GM13977 (cell line): ENCODE measurements at regions not wholly inside any gene's neighbourhood (a gene's known extent, or its start where the extent isn't known, plus 50 kb on each side); places are given as distances from the start of the nearest gene placed in this dataset.

Experiments used
- DNase-seq: peaks from one replicate; pipeline ENCODE4 v3.0.0; 2012; ENCODE audit warnings: low spot score
- in situ Hi-C: fragments of 300-500 bp; cut with MboI; formaldehyde crosslinking; loops from one replicate; pipeline ENCODE4 v1.12.0; 2022; ENCODE audit warnings: low sequenced_read_pairs, low pct_unique_long_range_greater_than_20kb, mixed read lengths, inconsistent platforms; ENCODE audit not compliant: unreplicated experiment
- TF ChIP-seq, protein P1 (sequence below): IDR thresholded peaks from 2 replicates; pipeline ENCODE4 v1.5.1; 2012; ENCODE audit warnings: mild to moderate bottlenecking, control low read depth; ENCODE audit not compliant: insufficient read depth; ENCODE audit errors: extremely low read depth, missing control alignments

DNA sequence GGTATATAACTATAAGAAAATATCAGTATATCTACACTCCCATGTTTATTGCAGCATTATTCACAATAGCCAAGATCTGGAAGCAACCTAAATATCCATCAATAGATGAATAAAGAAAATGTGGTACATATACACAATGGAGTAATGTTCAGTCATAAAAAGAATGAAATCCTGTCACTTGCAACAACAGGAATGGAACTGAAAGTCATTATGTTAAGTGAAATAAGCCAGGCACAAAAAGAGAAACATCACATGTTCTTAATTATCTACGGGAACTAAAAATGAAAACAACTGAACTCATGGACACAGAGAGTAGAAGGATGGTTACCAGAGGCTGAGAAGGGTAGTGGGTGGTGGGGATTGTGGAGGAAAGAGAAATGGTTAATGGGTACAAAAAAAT is 665.2 kb downstream of the TBC1D4 start:
- TF ChIP-seq, protein P1, sequence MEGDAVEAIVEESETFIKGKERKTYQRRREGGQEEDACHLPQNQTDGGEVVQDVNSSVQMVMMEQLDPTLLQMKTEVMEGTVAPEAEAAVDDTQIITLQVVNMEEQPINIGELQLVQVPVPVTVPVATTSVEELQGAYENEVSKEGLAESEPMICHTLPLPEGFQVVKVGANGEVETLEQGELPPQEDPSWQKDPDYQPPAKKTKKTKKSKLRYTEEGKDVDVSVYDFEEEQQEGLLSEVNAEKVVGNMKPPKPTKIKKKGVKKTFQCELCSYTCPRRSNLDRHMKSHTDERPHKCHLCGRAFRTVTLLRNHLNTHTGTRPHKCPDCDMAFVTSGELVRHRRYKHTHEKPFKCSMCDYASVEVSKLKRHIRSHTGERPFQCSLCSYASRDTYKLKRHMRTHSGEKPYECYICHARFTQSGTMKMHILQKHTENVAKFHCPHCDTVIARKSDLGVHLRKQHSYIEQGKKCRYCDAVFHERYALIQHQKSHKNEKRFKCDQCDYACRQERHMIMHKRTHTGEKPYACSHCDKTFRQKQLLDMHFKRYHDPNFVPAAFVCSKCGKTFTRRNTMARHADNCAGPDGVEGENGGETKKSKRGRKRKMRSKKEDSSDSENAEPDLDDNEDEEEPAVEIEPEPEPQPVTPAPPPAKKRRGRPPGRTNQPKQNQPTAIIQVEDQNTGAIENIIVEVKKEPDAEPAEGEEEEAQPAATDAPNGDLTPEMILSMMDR: no peak
- no peak for DNase-seq
- in situ Hi-C loops: no loop called here

DNA sequence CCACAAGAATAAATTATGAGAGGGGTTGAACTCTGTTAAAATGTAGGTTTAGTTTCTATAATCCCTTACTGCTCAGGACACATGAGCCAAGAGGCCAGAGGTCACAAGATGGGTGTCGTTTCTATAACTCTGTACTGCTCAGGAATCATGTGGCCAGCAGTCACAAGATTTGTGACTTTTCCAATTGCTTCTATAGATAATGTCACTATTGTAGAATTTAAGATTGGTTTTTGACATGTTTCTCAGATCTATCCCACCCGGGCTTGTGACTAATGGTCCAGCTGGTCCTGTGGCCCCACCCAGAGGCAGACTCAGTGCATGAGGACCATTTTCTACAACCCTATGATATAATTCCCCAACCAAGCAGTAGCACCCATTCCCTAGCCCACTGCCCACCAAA is 662.0 kb upstream of the KLF12 start:
- DNase-seq: no peak
- in situ Hi-C loops: no loop called here
- TF ChIP-seq, protein P1: no peak

DNA sequence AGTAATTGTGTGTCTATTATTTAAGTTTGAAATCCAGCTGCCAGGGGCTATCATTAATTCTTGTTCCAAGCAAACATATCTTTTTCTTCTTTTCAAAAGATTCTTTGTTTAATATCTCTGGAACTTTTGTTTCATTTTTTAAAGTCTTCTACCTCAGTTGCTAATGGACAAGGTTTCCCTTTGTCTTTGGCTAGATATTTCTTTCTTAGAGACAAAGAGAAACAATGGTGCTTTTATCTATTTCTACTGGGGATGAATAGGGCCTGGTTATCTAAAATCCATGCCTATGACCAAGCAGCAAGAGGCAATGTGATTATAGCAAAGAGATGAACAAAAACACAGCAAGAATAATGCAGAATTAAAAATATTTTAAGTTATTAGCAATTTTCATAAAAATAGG is 661.3 kb upstream of the KLF12 start:
- TF ChIP-seq, protein P1: no peak
- DNase-seq: no peak
- in situ Hi-C loops: no loop called here

DNA sequence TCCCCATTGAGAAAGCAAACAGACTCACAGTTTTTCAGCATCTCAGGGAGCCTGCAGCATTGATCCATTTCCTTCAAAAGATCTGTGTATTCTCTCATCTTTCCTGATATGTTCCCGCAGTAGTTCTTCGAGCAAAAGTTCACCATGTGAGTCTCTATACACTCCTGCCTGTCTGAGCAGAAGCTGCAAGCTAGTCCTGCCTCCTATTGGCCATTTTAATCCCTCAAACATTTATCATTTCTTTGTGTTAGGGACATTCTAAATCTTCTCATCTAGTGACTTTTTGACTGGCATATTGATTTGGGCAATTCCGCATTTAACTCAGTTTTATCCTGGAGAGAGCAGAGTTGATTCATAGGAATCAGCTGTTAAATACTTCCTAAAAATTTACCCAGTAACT is 660.4 kb upstream of the KLF12 start:
- TF ChIP-seq, protein P1: no peak
- in situ Hi-C loops: no loop called here
- DNase-seq: no peak

DNA sequence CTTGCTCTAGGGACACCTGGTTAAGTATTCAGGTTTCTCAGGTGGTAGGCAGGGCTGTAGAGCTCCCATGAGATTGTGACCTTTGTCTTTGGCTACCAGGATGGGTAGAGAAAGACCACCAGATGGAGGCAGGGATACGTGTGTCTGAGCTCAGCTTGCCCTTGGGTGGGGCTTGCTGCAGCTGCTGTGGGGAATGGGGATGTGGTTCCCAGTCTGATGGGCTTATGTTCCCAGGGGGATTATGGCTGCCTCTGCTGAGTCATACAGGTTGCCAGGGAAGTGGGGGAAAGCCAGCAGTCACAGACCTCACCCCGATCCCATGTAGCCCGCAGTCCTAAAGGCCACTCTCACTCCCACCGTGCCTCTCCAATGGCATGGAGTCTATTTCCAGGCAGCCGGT is 659.9 kb upstream of the KLF12 start:
- in situ Hi-C loops: no loop called here
- TF ChIP-seq, protein P1: no peak
- no peak for DNase-seq

DNA sequence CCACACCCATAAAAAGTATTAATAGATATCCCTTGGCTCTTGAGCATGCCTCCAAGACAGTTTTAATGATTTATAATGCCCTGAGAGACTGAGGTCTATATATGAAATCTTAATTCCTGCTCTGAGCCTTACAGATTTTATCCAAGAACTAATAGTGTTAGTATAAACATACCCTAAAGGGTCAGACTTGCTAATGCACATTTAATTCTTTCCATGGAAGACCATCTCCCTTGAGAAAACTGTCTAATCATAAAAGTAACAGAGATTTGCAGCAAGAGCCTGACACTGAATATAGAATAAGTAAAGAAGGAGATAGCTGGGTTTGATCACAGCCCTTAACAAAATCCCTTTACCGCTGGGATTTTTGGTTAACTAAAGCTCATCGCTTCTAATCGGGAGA is 650.8 kb upstream of the KLF12 start:
- TF ChIP-seq, protein P1: no peak
- in situ Hi-C loops: no loop called here
- no peak for DNase-seq

DNA sequence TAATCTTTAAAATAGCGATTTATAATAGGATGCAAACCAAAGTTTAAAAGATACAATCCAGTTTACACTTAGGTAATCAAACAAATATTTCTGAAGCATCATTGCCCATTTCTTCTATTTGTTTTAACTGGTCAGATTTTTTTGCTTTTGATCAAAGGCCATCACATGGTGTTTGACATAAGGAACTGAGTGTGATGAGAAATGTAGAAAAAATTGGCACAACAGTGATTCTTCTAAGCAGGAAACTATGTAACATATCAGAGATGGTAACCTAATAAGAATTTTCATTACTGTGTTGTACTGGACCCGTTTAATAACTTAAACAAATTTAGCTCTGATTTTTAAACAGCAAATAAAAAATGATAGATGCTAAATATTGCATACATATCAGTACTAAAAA is 644.7 kb upstream of the KLF12 start:
- in situ Hi-C loops: no loop called here
- TF ChIP-seq, protein P1: no peak
- DNase-seq: no peak
